Epithelial cell of proximal tubule (primary cell): ENCODE measurements at regions not wholly inside any gene's neighbourhood (a gene's known extent, or its start where the extent isn't known, plus 50 kb on each side); places are given as distances from the start of the nearest gene placed in this dataset.
"Not testable (repeated sequence)": the region's sequence is repeated elsewhere in the genome, so short reads cannot be mapped to it uniquely, and the experiment has no call there.

Experiments used
- DNase-seq: peaks from one replicate; pipeline ENCODE4 v3.0.0-alpha.2; 2011; ENCODE audit warnings: low read depth
- H3K4me3 ChIP-seq: 2 replicates; pipeline ENCODE4 v1.5.1; 2011; ENCODE audit warnings: low read depth, mild to moderate bottlenecking, low read length
- TF ChIP-seq, protein P1 (sequence below): conservative IDR thresholded peaks from 2 replicates; pipeline ENCODE4 v1.5.1; 2012; ENCODE audit warnings: low read depth, mild to moderate bottlenecking, low read length

DNA sequence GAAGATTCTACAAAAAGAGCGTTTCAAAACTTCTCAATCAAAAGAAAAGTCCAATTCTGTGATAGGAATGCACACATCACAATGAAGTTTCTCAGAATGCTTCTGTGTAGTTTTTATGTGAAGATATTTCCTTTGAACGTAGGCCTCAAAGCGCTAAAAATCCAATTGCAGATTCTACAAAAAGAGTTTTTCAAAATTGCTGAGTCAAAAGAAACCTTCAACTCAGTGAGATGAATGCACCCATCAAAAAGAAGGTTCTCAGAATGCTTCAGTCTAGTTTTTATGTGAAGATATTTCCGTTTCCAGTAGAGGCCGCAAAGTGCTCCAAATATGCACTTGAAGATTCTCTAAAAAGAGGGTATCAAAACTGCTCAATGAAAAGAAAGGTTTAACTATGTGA, 319.7 kb upstream of the DEFB115 start:
- TF ChIP-seq, protein P1, sequence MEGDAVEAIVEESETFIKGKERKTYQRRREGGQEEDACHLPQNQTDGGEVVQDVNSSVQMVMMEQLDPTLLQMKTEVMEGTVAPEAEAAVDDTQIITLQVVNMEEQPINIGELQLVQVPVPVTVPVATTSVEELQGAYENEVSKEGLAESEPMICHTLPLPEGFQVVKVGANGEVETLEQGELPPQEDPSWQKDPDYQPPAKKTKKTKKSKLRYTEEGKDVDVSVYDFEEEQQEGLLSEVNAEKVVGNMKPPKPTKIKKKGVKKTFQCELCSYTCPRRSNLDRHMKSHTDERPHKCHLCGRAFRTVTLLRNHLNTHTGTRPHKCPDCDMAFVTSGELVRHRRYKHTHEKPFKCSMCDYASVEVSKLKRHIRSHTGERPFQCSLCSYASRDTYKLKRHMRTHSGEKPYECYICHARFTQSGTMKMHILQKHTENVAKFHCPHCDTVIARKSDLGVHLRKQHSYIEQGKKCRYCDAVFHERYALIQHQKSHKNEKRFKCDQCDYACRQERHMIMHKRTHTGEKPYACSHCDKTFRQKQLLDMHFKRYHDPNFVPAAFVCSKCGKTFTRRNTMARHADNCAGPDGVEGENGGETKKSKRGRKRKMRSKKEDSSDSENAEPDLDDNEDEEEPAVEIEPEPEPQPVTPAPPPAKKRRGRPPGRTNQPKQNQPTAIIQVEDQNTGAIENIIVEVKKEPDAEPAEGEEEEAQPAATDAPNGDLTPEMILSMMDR, result no peak
- H3K4me3 ChIP-seq, result no peak overlapping the region
- no peak for DNase-seq

DNA sequence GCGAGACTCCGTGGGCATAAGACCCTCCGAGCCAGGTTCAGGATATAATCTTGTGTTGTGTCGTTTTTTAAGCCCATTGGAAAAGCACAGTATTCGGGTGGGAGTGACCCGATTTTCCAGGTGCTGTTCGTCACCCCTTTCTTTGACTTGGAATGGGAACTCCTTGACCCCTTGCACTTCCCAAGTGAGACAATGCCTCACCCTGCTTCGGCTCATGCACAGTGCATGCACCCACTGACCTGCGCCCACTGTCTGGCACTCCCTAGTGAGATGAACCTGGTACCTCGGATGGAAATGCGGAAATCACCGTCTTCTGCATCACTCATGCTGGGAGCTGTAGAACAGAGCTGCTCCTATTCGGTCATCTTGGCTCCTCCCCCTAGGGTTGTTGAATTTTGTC, 307.7 kb upstream of the DEFB115 start:
- no peak overlapping the region for H3K4me3 ChIP-seq
- TF ChIP-seq, protein P1, result no peak
- no peak for DNase-seq

DNA sequence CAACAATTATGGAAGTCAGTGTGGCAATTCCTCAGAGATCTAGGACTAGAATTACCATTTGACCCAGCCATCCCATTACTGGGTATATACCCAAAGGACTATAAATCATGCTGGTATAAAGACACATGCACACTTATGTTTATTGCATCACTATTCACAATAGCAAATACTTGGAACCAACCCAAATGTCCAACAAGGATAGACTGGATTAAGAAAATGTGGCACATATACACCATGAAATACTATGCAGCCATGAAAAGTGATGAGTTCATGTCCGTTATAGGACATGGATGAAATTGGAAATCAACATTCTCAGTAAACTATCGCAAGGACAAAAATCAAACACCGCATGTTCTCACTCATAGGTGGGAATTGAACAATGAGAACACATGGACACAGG, 306.4 kb upstream of the DEFB115 start:
- H3K4me3 ChIP-seq, DNase-seq: not testable (repeated sequence)

DNA sequence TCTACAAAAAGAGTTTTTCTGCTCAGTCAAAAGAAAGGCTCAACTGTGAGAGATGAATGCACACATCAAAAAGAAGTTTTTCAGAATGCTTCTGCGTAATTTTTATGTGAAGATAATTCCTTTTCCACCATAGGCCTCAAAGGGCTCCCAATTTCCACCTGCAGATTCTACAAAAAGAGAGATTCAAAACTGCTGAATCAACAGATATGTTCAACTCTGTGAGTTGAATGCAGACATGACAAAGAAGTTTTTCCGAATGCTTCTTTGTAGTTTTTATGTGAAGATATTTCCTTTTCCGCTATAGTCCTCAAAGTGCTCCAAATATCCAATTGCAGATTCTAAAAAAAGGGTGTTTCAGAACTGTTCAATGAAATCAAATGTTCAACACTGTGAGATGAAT, 300.8 kb upstream of the DEFB115 start:
- DNase-seq, H3K4me3 ChIP-seq: not testable (repeated sequence)

DNA sequence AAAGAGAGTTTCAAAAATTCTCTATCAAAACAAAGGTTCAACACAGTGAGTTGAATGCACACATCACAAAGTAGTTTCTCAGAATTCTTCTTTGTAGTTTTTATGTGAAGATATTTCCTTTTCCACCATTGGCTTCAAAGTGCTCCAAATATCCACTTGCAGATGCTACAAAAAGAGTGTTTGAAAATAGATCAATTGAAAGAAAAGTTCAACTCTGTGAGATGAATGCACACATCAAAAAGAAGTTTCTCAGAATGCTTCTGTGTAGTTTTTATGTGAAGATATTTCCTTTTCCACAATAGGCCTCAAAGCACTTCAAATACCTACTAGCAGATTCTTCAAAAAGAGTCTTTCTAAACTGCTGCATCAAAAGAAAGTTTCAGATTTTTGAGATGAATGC, 298.3 kb upstream of the DEFB115 start:
- not testable (repeated sequence) for DNase-seq, H3K4me3 ChIP-seq

DNA sequence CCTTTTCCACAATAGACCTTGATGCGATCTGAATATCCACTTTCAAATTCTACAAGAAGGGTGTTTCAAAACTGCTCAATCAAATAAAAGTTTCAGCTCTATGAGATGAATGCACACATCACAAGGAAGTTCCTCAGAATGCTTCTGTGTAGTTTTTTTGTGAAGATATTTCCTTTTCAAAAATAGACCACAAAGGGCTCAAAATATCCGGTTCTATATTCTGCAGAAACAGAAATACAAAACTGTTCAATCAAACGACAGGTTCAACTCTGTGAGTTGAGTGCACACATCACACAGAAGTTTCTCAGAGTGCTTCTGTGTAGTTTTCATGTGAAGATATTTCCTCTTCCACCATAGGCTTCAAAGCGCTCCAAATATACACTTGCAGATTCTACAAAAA, 293.9 kb upstream of the DEFB115 start:
- H3K4me3 ChIP-seq, result no peak overlapping the region
- DNase-seq, result no peak
- TF ChIP-seq, protein P1, result no peak

DNA sequence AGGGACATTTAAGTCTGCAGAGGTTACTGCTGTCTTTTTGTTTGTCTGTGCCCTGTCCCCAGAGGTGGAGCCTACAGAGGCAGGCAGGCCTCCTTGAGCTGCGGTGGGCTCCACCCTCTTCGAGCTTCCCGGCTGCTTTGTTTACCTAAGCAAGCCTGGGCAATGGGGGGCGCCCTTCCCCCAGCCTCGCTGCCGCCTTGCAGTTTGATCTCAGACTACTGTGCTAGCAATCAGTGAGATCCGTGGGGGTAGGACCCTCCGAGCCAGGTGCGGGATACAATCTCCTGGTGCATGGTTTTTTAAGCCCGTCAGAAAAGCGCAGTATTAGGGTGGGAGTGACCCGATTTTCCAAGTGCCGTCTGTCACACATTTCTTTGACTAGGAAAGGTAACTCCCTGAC, 281.6 kb upstream of the DEFB115 start:
- not testable (repeated sequence) for DNase-seq, H3K4me3 ChIP-seq

DNA sequence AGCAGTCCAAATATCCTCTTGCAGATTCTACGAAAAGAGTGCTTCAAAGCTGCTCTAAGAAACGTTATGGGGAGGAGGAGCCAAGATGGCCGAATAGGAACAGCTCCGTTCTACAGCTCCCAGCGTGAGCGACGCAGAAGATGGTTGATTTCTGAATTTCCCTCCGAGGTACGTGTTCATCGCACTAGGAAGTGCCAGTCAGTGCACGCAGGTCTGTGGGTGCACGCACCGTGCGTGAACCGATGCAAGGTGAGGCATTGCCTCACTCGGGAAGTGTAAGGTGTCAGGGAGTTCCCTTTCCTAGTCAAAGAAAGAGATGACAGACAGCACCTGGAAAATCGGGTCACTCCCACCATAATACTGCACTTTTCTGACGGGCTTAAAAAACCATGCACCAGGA, 272.1 kb upstream of the DEFB115 start:
- no peak overlapping the region for H3K4me3 ChIP-seq
- no peak for DNase-seq
- TF ChIP-seq, protein P1, result no peak
